Lower lobe of right lung (tissue), 2 donors: ENCODE measurements at regions not wholly inside any gene's neighbourhood (a gene's known extent, or its start where the extent isn't known, plus 50 kb on each side); places are given as distances from the start of the nearest gene placed in this dataset.
A peak's percentile ranks its signal among the peaks of the same experiment; 100 is the strongest.

ENCODE experiments used
- ATAC-seq, 2 donors: fragments of 200-7000 bp; cut with Tn5 transposase; one replicate each; pipeline ENCODE4 v1.9.1; 2020 to 2022; ENCODE audit warnings: mild to moderate bottlenecking in 2 of 2, moderate library complexity in 2 of 2
- DNase-seq: peaks from one replicate; pipeline ENCODE4 v3.0.0-alpha.2; 2020
- H3K27ac ChIP-seq: fragments of 200-600 bp; one replicate; pipeline ENCODE4 v1.8.0; 2022
- H3K27me3 ChIP-seq: fragments of 200-600 bp; one replicate; pipeline ENCODE4 v1.8.0; 2022; ENCODE audit warnings: low read depth
- H3K36me3 ChIP-seq: fragments of 200-600 bp; one replicate; pipeline ENCODE4 v1.8.0; 2022; ENCODE audit warnings: mild to moderate bottlenecking
- H3K4me1 ChIP-seq: fragments of 200-600 bp; one replicate; pipeline ENCODE4 v1.8.0; 2022
- H3K4me3 ChIP-seq: fragments of 200-600 bp; one replicate; pipeline ENCODE4 v1.8.0; 2022; ENCODE audit warnings: mild to moderate bottlenecking
- H3K9me3 ChIP-seq: fragments of 200-600 bp; one replicate; pipeline ENCODE4 v1.8.0; 2022
- CTCF ChIP-seq: fragments of 200-600 bp; IDR thresholded peaks from one replicate; pipeline ENCODE4 v1.8.0; 2022; ENCODE audit warnings: antibody characterized with exemption, mild to moderate bottlenecking
- intact Hi-C: fragments of 100-400 bp; cut with DNase I; formaldehyde crosslinking; loops from one replicate; pipeline ENCODE4 v1.11.0; 2022
- donor health status: DM: no; HTN: yes; CAD: no; lungs with severe emphysema.

- Histone ChIP-seq H3K27ac (no peak overlapping the region), H3K27me3 (no peaks in the 10 kb centered on the region), H3K9me3 (no peaks in the 10 kb centered on the region), H3K4me3 (no peak overlapping the region), H3K36me3 (no peaks in the 10 kb centered on the region), H3K4me1 (no peaks in the 10 kb centered on the region)
- no peak for TF ChIP-seq CTCF
- ATAC-seq (no peak), DNase-seq (no peak)
- intact Hi-C loops = no loop called here
Measured at GRCh38 chr3:87398168-87398801, 121.9 kb upstream of the POU1F1 start.

GRCh38 chr3:87397211-87397610, 120.8 kb upstream of the POU1F1 start:
- TF ChIP-seq CTCF = no peak
- Histone ChIP-seq H3K4me3 (no peak overlapping the region), H3K4me1 (no peaks in the 10 kb centered on the region), H3K9me3 (no peaks in the 10 kb centered on the region), H3K27ac (no peak overlapping the region), H3K36me3 (no peaks in the 10 kb centered on the region), H3K27me3 (no peaks in the 10 kb centered on the region)
- ATAC-seq (no peak), DNase-seq (no peak)
- intact Hi-C loops = no loop called here

- no peak overlapping the region for H3K27ac ChIP-seq
- TF ChIP-seq CTCF = no peak
- H3K36me3 ChIP-seq = no peaks in the 10 kb centered on the region
- no peaks in the 10 kb centered on the region for H3K4me1 ChIP-seq
- H3K27me3 ChIP-seq = no peaks in the 10 kb centered on the region
- H3K4me3 ChIP-seq = no peak overlapping the region
- no peaks in the 10 kb centered on the region for H3K9me3 ChIP-seq
- ATAC-seq (no peak), DNase-seq (no peak)
- intact Hi-C loops = no loop called here
Measured at GRCh38 chr3:87390821-87391220, 114.4 kb upstream of the POU1F1 start.

GRCh38 chr3:87390353-87390752, 114.0 kb upstream of the POU1F1 start:
- H3K9me3 ChIP-seq = no peaks in the 10 kb centered on the region
- ATAC-seq = no peak
- DNase-seq = no peak
- TF ChIP-seq CTCF = no peak
- H3K4me3 ChIP-seq = no peak overlapping the region
- intact Hi-C loops = no loop called here
- H3K27me3 ChIP-seq = no peaks in the 10 kb centered on the region
- no peak overlapping the region for H3K27ac ChIP-seq
- no peaks in the 10 kb centered on the region for H3K4me1 ChIP-seq
- H3K36me3 ChIP-seq = no peaks in the 10 kb centered on the region

GRCh38 chr3:87375231-87375682, 98.9 kb upstream of the POU1F1 start:
- no peak overlapping the region for H3K4me3 ChIP-seq
- H3K27me3 ChIP-seq = no peaks in the 10 kb centered on the region
- H3K27ac ChIP-seq = no peak overlapping the region
- H3K36me3 ChIP-seq = no peaks in the 10 kb centered on the region
- TF ChIP-seq CTCF = no peak
- no peaks in the 10 kb centered on the region for H3K4me1 ChIP-seq
- no peaks in the 10 kb centered on the region for H3K9me3 ChIP-seq
- ATAC-seq (peak in 1 of 2 donors; percentile 42), DNase-seq (no peak)
- intact Hi-C loops = no loop called here
